Fibroblast of skin of right quadriceps (primary cell): ENCODE measurements at regions not wholly inside any gene's neighbourhood (a gene's known extent, or its start where the extent isn't known, plus 50 kb on each side); places are given as distances from the start of the nearest gene placed in this dataset.
"Not testable (repeated sequence)": the region's sequence is repeated elsewhere in the genome, so short reads cannot be mapped to it uniquely, and the experiment has no call there.

Experiments used
- DNase-seq: peaks from one replicate; pipeline ENCODE4 v3.0.0-alpha.2; 2013

- no peak for DNase-seq
Observed at GRCh38 chr13:71213252-71213821, 653.7 kb downstream of the DACH1 start.

DNA sequence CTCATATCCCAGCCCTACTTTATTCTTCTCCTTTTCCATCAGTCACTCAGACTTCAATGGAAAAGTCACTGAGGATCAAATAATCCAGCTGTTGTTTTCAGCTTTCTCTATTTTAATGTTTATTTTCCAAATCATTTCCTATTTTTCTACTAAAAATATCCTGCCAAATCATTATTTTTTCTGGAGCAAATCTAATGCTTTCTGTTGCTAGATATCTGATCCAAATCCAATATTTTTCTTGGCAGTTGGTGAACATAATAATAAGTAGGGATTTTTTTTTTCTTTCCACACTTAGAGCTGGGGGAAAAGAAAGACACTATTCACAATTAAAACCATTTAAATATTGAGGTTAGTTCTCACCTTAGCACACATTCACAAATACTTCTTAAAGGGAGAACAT, 656.1 kb downstream of the DACH1 start:
- no peak for DNase-seq

DNA sequence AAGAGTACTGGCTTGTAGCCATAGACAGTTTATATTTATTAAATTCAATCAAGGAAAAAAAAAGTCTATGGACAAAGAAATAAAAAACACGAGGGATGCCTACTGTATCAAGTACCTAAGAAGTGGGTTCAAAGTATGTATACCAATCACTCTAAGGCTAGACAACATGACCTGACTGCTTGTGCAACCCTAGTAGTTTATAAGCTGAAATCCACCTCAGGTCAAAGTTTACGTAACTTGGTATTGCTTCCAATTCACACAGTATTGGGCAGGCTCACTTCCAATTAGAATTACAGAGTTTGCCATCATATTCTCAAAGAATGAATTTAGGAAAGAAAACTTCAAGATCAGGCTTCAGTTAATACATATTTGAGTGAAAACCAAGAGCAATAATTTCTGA, 657.8 kb downstream of the DACH1 start:
- DNase-seq = no peak

DNA sequence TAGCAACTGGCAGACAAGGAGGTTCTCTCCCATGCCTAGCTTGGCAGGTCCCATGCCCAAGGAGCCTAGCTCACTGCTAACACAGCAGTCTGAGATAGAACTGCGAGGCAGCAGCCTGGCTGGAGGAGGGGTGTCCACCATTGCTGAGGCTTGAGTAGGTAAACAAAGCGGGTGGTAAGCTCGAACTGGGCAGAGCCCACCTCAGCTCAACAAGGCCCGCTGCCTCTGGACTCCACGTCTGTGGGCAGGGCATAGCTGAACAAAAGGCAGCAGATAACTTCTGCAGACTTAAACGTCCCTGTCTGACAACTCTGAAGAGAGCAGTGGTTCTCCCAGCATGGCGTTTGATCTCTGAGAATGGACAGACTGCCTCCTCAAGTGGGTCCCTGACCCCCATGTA, 682.4 kb downstream of the DACH1 start:
- not testable (repeated sequence) for DNase-seq

DNA sequence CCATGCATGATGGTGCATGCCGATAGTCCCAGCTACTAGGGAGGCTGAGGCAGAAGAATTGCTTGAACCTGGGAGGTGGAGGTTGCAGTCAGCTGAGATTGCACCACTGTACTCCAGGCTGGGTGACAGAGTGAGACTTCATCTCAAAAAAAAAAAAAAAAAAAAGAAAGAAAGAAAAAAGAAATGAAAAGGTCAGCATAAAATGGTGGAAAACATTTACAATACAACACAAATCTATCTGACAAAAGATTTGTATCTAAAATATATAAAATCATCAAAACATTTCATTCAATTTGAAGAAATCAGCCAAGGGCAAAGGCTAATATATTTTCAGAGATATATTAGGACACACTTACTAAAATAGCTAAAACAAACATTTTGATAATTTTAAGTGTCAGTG, 683.7 kb downstream of the DACH1 start:
- DNase-seq = not testable (repeated sequence)

GRCh38 chr13:71171740-71172139, 695.3 kb downstream of the DACH1 start:
- no peak for DNase-seq

- DNase-seq = no peak
Observed at GRCh38 chr13:71169180-71169579, 697.8 kb downstream of the DACH1 start.

DNA sequence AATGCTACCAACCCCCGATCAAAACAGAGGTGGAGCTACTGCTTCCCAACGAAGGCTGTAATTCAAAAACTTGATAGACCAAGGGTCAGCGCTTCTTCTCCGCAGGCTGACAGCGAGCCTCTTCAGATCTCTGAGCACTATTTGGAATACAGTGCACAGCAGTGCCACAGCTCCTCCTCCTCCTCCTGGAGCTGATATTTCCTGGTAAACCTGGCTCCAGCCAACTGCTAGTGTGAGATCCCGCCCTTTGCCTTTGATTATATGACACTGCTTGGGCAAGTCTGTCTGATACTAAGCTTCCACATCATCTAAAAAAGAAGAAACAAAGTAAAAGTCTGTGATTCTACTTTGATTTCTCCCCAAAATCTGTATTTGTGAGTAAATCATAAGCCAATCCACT, 710.5 kb downstream of the DACH1 start:
- DNase-seq = no peak

- DNase-seq = no peak
Observed at GRCh38 chr13:71149498-71150363, 717.3 kb downstream of the DACH1 start.

DNA sequence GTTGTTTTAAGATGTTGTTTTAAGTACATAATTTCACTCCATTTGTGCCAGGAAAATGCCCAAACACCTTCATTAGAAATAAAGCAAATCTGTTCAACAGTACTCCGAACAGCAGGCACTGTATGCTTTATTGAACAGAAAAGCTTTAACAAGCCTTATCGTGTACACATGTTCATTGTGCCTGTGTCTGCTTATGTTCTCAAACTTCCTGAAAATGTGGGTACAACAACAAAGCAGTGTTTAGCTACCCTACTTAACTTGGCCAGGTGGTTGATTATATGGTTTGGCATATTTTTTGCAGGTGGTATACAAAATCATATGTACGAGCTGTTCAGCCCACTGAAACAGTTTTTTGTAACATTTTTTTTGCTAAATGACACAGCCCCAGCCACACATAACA, 718.0 kb downstream of the DACH1 start:
- no peak for DNase-seq

DNA sequence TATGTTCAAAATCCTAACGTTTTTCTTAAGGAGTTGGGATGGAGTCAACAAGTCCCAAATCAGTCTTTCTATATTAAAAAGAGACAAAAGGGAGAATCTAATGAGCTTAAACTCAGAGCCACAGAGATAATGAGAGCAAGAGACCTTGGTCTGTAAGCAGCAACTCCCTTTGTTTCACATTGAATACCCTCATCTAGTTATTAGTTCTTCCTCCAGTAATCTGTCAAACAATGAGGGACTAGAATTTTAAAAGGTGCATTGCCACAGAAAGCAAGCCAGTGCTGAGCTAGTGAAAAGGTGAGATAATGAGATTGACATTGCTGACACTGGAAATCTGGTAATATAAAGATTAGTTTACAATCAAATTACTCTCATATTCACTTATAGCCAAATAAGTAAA, 718.6 kb downstream of the DACH1 start:
- DNase-seq = no peak

- no peak for DNase-seq
Observed at GRCh38 chr13:71144883-71145282, 722.1 kb downstream of the DACH1 start.

DNA sequence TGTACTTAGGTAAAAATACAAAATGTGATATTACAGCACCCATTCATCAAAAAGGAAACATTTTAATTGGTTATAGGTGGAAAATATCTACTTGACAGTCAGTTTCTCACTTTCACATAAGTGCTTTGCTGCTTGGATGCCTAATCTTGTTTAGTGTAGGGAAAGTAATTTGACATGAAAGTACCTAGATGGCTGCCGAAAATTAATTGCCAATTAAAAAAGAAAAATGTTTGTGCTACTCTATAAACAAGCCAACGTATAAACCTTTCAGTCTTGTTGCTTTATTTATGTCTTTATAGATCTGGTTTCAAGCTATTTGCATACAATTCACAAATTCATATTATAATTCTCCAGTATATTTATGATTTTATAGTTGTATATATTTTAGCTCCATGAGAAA, 729.9 kb downstream of the DACH1 start:
- no peak for DNase-seq

GRCh38 chr13:71124230-71124629, 742.8 kb downstream of the DACH1 start:
- no peak for DNase-seq

GRCh38 chr13:71118779-71119364, 748.1 kb downstream of the DACH1 start:
- no peak for DNase-seq

GRCh38 chr13:71117920-71118319, 749.1 kb downstream of the DACH1 start:
- no peak for DNase-seq

GRCh38 chr13:71115301-71115700, 751.7 kb downstream of the DACH1 start:
- no peak for DNase-seq

GRCh38 chr13:71096421-71096820, 770.6 kb downstream of the DACH1 start:
- no peak for DNase-seq

GRCh38 chr13:71090990-71091389, 776.0 kb downstream of the DACH1 start:
- no peak for DNase-seq

- DNase-seq = no peak
Observed at GRCh38 chr13:71089056-71089455, 777.9 kb downstream of the DACH1 start.

DNA sequence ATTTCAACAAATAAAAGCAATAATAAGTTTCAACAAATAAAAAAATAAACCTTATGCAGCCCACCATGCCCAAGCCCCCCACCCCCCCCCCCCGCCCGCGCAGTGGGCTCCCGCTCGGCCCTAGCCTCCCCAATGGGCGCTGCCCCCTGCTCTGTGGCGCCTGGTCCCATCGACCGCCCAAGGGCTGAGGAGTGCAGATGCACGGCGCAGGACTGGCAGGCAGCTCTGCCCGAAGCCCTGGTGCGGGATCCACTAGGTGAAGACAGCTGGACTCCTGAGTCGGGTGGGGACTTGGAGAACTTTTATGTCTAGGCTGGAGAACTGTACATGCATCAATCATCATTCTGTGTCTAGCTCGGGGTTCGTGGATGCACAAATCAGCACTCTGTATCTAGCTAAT, 779.6 kb downstream of the DACH1 start:
- DNase-seq = no peak

- DNase-seq = no peak
Observed at GRCh38 chr13:71087006-71087405, 780.0 kb downstream of the DACH1 start.

GRCh38 chr13:71082631-71083030, 784.4 kb downstream of the DACH1 start:
- DNase-seq = no peak

- DNase-seq = no peak
Observed at GRCh38 chr13:71079638-71080037, 787.4 kb downstream of the DACH1 start.
